Karpas-422 (cell line): ENCODE measurements at regions not wholly inside any gene's neighbourhood (a gene's known extent, or its start where the extent isn't known, plus 50 kb on each side); places are given as distances from the start of the nearest gene placed in this dataset.
"Not testable (repeated sequence)": the region's sequence is repeated elsewhere in the genome, so short reads cannot be mapped to it uniquely, and the experiment has no call there.

Experiments used
- DNase-seq: peaks from one replicate; pipeline ENCODE4 v3.0.0-alpha.2; 2015
- H2AFZ ChIP-seq: fragments of 200-600 bp; sonication (generic); 2 replicates; pipeline ENCODE4 v1.6.1; 2014; ENCODE audit warnings: antibody characterized with exemption, low read length, mixed read lengths
- H3K27ac ChIP-seq: fragments of 200-600 bp; sonication (generic); 2 replicates; pipeline ENCODE4 v1.5.1; 2014; ENCODE audit warnings: mild to moderate bottlenecking, low read length, moderate library complexity
- H3K27me3 ChIP-seq: fragments of 200-600 bp; sonication (generic); 2 replicates; pipeline ENCODE4 v1.6.1; 2014; ENCODE audit warnings: low read length, mixed read lengths
- H3K36me3 ChIP-seq: fragments of 200-600 bp; sonication (generic); 2 replicates; pipeline ENCODE4 v1.6.1; 2014; ENCODE audit warnings: low read length, mixed read lengths; ENCODE audit not compliant: insufficient read depth
- H3K4me1 ChIP-seq: fragments of 200-600 bp; sonication (generic); 2 replicates; pipeline ENCODE4 v1.6.1; 2014; ENCODE audit warnings: mild to moderate bottlenecking, low read length, mixed read lengths
- H3K4me2 ChIP-seq: fragments of 200-600 bp; sonication (generic); 2 replicates; pipeline ENCODE4 v1.6.1; 2014; ENCODE audit warnings: low read length, low read depth, mild to moderate bottlenecking; ENCODE audit not compliant: poor library complexity, severe bottlenecking
- H3K4me3 ChIP-seq: fragments of 200-600 bp; sonication (generic); 2 replicates; pipeline ENCODE4 v1.5.1; 2014; ENCODE audit warnings: mild to moderate bottlenecking, antibody characterized with exemption, low read length, mixed read lengths
- H3K79me2 ChIP-seq: fragments of 200-600 bp; sonication (generic); 2 replicates; pipeline ENCODE4 v1.6.1; 2014; ENCODE audit warnings: mild to moderate bottlenecking, low read length, mixed read lengths
- H3K9ac ChIP-seq: fragments of 200-600 bp; sonication (generic); 2 replicates; pipeline ENCODE4 v1.6.0; 2014; ENCODE audit warnings: low read length
- H3K9me2 ChIP-seq: fragments of 200-600 bp; sonication (generic), shearing (Covaris generic); replicated peaks from 2 replicates; pipeline ENCODE4 v1.6.0; 2014; ENCODE audit warnings: mild to moderate bottlenecking, low read length, moderate library complexity; ENCODE audit not compliant: insufficient read depth
- H3K9me3 ChIP-seq: fragments of 300-700, 200-600 bp; sonication (generic); 2 replicates; pipeline ENCODE4 v1.6.1; 2014; ENCODE audit warnings: low read length, mixed read lengths
- H4K20me1 ChIP-seq: fragments of 200-600 bp; sonication (generic); 2 replicates; pipeline ENCODE4 v1.6.1; 2014; ENCODE audit warnings: mild to moderate bottlenecking, antibody characterized with exemption, low read length, low read depth; ENCODE audit not compliant: insufficient read depth

DNA sequence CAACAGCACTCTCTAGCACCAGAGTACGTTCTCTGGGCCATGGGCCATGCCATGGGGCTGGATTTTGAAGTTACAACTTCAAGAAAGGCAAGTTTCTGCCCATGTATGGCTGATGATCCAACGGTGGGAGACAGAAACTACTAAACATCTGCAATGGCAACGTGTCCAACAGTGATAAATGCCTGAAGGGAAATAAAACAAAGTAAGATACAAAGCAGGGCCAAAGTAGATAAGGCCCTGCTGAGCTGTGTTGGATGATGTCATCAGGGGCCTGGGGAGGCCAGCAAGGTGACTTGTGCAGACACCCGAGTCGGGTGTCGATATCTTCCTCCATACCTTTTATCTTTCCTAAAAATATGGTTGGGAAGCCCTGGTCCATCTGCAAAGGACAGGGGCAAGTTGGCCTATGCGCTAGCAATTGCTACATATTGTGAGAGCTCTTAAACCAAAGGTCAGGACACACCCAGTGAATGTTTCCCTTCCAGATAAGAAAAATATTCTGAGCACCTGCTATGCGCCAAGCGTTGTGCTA is 487.2 kb downstream of the MN1 start:
- H3K9ac ChIP-seq = no peak overlapping the region

GRCh38 chr22:27315833-27316232 is 485.7 kb downstream of the MN1 start:
- H3K79me2 ChIP-seq = no peaks in the 10 kb centered on the region
- no peaks in the 10 kb centered on the region for H3K36me3 ChIP-seq
- H3K4me3 ChIP-seq = no peak overlapping the region
- H3K9me2 ChIP-seq = no peaks in the 10 kb centered on the region
- no peak overlapping the region for H2AFZ ChIP-seq
- no peaks in the 10 kb centered on the region for H3K9me3 ChIP-seq
- DNase-seq = no peak
- no peaks in the 10 kb centered on the region for H3K27me3 ChIP-seq
- no peak overlapping the region for H3K4me2 ChIP-seq
- peaks cover 60% of the 10 kb centered on the region for H3K4me1 ChIP-seq
- no peak overlapping the region for H3K9ac ChIP-seq
- no peaks in the 10 kb centered on the region for H4K20me1 ChIP-seq
- H3K27ac ChIP-seq = no peak overlapping the region

More for the DNA sequence above, 487.2 kb downstream of the MN1 start:
- no peaks in the 10 kb centered on the region for H3K27me3 ChIP-seq
- no peak overlapping the region for H3K4me3 ChIP-seq
- no peaks in the 10 kb centered on the region for H4K20me1 ChIP-seq
- H3K27ac ChIP-seq = no peak overlapping the region
- H3K4me1 ChIP-seq = peaks cover 65% of the 10 kb centered on the region
- DNase-seq = no peak
- no peaks in the 10 kb centered on the region for H3K79me2 ChIP-seq
- no peaks in the 10 kb centered on the region for H3K36me3 ChIP-seq
- no peak overlapping the region for H3K4me2 ChIP-seq
- H3K9me3 ChIP-seq = no peaks in the 10 kb centered on the region
- H3K9me2 ChIP-seq = no peaks in the 10 kb centered on the region
- no peak overlapping the region for H2AFZ ChIP-seq

- H3K9me3 ChIP-seq = no peaks in the 10 kb centered on the region
- peak overlapping the region; percentile 79 for H3K27ac ChIP-seq
- peak overlapping the region; percentile 69 for H3K4me2 ChIP-seq
- peak overlapping the region; percentile 39; the same call in 1 of the 2 replicates for H3K4me3 ChIP-seq
- H2AFZ ChIP-seq = 0 out of 2 replicates have a peak overlapping the region, but pooled peaks have one; percentile 65
- DNase-seq = no peak
- peaks cover 64% of the 10 kb centered on the region for H3K4me1 ChIP-seq
- H3K27me3 ChIP-seq = no peaks in the 10 kb centered on the region
- no peaks in the 10 kb centered on the region for H3K79me2 ChIP-seq
- no peaks in the 10 kb centered on the region for H4K20me1 ChIP-seq
- H3K9ac ChIP-seq = peak overlapping the region; percentile 50
- no peaks in the 10 kb centered on the region for H3K9me2 ChIP-seq
- no peaks in the 10 kb centered on the region for H3K36me3 ChIP-seq
Measured at GRCh38 chr22:27317096-27317495, 484.5 kb downstream of the MN1 start.

GRCh38 chr22:27317971-27318428 is 483.6 kb downstream of the MN1 start:
- no peaks in the 10 kb centered on the region for H3K79me2 ChIP-seq
- H3K9me3 ChIP-seq = no peaks in the 10 kb centered on the region
- H3K9me2 ChIP-seq = no peaks in the 10 kb centered on the region
- H3K4me3 ChIP-seq = peak overlapping the region; percentile 39
- H3K4me2 ChIP-seq = peak overlapping the region; percentile 69
- H3K9ac ChIP-seq = peak overlapping the region; percentile 50
- H4K20me1 ChIP-seq = no peaks in the 10 kb centered on the region
- no peaks in the 10 kb centered on the region for H3K36me3 ChIP-seq
- no peaks in the 10 kb centered on the region for H3K27me3 ChIP-seq
- peak; percentile 67 for DNase-seq
- H3K27ac ChIP-seq = peak overlapping the region; percentile 79
- H2AFZ ChIP-seq = peak overlapping the region; percentile 65; the same call in 1 of the 2 replicates
- H3K4me1 ChIP-seq = peaks cover 64% of the 10 kb centered on the region

DNA sequence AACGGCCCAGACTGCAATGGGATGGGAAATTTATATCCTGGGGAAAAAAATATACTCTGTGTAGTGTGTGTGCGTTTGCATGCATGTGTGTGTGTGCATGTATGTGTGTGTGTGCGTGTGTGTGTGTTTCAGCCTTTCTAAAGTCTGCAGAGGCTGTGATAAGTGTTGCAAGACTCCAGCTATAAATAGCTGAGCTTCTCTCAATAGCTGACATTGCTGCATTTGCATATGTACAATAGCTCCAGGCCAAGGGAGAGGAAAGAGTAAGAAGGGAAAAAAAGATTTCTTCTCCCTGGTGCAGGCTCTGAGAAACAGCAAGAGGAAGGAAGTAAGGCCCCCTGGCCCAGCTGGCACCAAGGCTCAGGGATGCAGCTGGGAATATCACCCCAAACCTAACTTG is 483.0 kb downstream of the MN1 start:
- peak; percentile 93 for DNase-seq
- peak overlapping the region; percentile 39 for H3K4me3 ChIP-seq

DNA sequence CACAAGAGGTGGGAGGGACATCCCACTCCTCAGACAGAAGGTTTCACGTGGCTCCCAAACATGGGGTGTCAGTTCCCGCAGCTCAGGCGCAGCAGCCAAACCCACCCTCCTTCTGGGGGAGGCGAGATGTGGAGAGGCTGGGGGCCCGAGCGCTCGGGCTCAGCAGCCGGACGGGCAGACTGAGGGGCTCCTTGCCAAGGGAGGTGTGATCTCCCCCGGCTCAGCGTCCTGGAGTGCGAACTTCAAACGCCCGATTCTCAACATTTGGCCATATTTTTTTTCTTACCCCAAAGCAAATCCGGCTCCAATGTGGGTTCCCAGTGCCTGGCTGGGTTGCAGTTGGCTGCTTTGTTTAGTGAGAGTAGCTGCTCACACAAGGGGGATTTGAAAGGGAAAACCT is 477.9 kb downstream of the MN1 start:
- Histone ChIP-seq H3K4me1 (peaks cover 44% of the 10 kb centered on the region), H3K36me3 (no peaks in the 10 kb centered on the region), H3K9me3 (no peaks in the 10 kb centered on the region), H3K27ac (no peak overlapping the region), H3K9me2 (no peaks in the 10 kb centered on the region), H2AFZ (no peak overlapping the region), H3K4me3 (no peak overlapping the region), H4K20me1 (no peaks in the 10 kb centered on the region), H3K27me3 (no peaks in the 10 kb centered on the region), H3K79me2 (no peaks in the 10 kb centered on the region), H3K9ac (no peak overlapping the region), H3K4me2 (no peak overlapping the region)
- no peak for DNase-seq

More for the DNA sequence above, 483.0 kb downstream of the MN1 start:
- H3K36me3 ChIP-seq = no peaks in the 10 kb centered on the region
- H3K9ac ChIP-seq = peak overlapping the region; percentile 50
- no peaks in the 10 kb centered on the region for H3K79me2 ChIP-seq
- H3K4me1 ChIP-seq = peaks cover 64% of the 10 kb centered on the region
- no peaks in the 10 kb centered on the region for H4K20me1 ChIP-seq
- H3K9me2 ChIP-seq = no peaks in the 10 kb centered on the region
- no peaks in the 10 kb centered on the region for H3K27me3 ChIP-seq
- peak overlapping the region; percentile 79 for H3K27ac ChIP-seq
- peak overlapping the region; percentile 69 for H3K4me2 ChIP-seq
- H3K9me3 ChIP-seq = no peaks in the 10 kb centered on the region
- no peak overlapping the region for H2AFZ ChIP-seq

- H3K79me2 ChIP-seq, H3K9me3 ChIP-seq, H3K9ac ChIP-seq, H3K27ac ChIP-seq, H3K36me3 ChIP-seq, H3K9me2 ChIP-seq, H3K27me3 ChIP-seq, H4K20me1 ChIP-seq, H3K4me3 ChIP-seq, H2AFZ ChIP-seq, H3K4me2 ChIP-seq, DNase-seq: not testable (repeated sequence)
- H3K4me1 ChIP-seq = peaks cover 47% of the 10 kb centered on the region
Measured at GRCh38 chr22:27324908-27325307, 476.6 kb downstream of the MN1 start.

- Histone ChIP-seq H3K9me3 (no peaks in the 10 kb centered on the region), H3K9ac (no peak overlapping the region), H3K79me2 (no peaks in the 10 kb centered on the region), H2AFZ (no peak overlapping the region), H3K4me3 (no peak overlapping the region), H3K4me2 (no peak overlapping the region), H3K36me3 (no peaks in the 10 kb centered on the region), H3K9me2 (no peaks in the 10 kb centered on the region), H3K4me1 (peaks cover 39% of the 10 kb centered on the region), H3K27ac (no peak overlapping the region), H4K20me1 (no peaks in the 10 kb centered on the region), H3K27me3 (no peaks in the 10 kb centered on the region)
- DNase-seq = no peak
Measured at GRCh38 chr22:27327497-27327896, 474.1 kb downstream of the MN1 start.
